Omental fat pad (tissue), 3 donors: ENCODE measurements at regions not wholly inside any gene's neighbourhood (a gene's known extent, or its start where the extent isn't known, plus 50 kb on each side); places are given as distances from the start of the nearest gene placed in this dataset.

ENCODE experiments used
- ATAC-seq: fragments of 150-250 bp; one replicate; pipeline ENCODE4 v1.9.1; 2016; ENCODE audit warnings: mild to moderate bottlenecking, moderate library complexity; ENCODE audit not compliant: low FRiP score
- DNase-seq: peaks from one replicate; pipeline ENCODE4 v3.0.0-alpha.2; 2019; ENCODE audit warnings: low spot score
- TF ChIP-seq, protein P1 (sequence below), 3 donors: fragments of 450-650 bp; IDR thresholded peaks; one replicate each; pipeline ENCODE4 v1.5.1; 2016 to 2017; ENCODE audit warnings: antibody characterized with exemption in 3 of 3, mild to moderate bottlenecking in 3 of 3, moderate library complexity in 2 of 3

DNA sequence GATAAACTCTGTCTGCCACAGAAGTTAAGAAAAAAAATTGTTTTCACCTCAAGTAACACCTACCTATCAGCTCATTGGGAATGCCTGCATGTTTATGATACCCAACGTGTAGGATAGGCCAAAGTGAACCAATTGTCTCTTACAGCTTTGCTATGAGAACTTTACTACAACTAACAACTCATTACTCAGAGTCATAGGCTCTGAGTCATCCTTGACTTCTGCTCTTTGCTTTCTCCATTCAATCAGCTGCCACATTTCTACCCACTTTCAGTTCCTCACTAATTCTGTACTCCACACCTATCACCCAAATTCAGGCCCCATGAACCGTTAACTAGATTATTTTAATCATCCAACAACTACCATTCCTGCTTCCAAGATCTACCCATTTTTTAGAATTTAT lies 843.9 kb downstream of the TUSC7 start:
- DNase-seq: no peak
- TF ChIP-seq, protein P1, sequence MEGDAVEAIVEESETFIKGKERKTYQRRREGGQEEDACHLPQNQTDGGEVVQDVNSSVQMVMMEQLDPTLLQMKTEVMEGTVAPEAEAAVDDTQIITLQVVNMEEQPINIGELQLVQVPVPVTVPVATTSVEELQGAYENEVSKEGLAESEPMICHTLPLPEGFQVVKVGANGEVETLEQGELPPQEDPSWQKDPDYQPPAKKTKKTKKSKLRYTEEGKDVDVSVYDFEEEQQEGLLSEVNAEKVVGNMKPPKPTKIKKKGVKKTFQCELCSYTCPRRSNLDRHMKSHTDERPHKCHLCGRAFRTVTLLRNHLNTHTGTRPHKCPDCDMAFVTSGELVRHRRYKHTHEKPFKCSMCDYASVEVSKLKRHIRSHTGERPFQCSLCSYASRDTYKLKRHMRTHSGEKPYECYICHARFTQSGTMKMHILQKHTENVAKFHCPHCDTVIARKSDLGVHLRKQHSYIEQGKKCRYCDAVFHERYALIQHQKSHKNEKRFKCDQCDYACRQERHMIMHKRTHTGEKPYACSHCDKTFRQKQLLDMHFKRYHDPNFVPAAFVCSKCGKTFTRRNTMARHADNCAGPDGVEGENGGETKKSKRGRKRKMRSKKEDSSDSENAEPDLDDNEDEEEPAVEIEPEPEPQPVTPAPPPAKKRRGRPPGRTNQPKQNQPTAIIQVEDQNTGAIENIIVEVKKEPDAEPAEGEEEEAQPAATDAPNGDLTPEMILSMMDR (IDR thresholded peaks at IDR 0.05): no peak
- peak; percentile 62 for ATAC-seq

DNA sequence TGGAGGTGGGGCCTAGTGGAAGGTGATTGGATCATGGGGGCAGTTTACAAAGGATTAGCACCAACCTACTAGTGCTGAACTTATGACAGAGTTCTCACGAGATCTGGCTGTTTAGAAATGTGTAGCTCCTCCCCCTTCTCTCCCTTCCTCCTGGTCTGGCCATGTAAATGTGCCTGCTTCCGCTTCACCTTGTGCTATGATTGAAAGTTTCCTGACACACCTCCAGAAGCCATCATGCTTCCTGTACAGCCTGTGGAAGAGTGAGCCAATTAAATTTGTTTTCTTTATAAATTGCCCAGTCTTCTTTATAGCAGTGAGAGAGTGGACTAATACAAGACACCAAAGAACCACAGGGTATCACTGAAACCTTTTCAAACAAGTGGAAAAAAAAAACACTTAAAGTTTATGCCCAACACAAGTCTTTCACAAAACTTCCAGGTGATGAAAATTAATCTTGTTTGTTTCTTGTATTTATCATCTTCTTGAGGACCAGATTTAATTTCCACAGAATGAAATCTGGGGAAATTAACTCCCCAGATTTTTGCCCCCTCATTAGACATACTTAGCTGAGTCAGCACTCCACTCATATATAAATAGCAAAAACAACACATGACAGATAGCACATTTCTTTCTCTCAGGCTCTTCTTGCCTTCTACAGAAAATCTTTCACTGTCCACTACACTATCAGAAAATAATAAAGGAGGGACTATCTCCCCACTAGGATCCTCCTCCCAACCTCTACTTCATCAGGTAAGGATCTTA lies 847.2 kb downstream of the TUSC7 start:
- TF ChIP-seq, protein P1 (IDR thresholded peaks at IDR 0.05): no peak
- no peak for ATAC-seq
- no peak for DNase-seq

DNA sequence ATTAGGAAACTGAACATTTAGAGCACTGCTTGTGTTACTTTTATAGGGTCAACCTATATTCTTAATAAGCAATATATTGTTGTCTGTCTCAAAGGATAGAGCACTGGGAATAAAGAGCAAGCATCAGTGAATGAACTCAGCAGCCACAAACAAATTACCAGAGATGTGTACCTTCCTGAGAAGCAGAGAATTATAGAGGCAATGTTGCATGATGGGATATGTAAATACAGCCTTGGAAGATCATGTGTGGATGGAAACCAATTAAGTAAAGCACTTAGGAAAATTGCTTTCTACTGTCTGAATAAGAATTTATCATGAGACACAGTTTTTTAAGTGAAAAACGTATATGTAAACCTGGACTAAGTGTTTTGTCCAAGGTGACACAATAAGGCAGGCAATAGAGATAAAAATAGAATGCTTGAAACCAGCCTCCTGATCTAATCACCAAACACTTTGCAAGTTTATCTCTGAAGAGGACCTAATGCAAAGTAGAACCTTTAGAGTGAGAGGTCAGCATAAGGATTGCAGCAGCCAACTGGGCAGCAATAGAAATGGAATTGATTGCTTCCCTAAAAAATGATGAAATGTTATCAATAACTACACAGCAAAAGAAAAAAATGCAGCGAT lies 848.0 kb downstream of the TUSC7 start:
- ATAC-seq (no peak), DNase-seq (no peak)
- TF ChIP-seq, protein P1 (IDR thresholded peaks at IDR 0.05): no peak

DNA sequence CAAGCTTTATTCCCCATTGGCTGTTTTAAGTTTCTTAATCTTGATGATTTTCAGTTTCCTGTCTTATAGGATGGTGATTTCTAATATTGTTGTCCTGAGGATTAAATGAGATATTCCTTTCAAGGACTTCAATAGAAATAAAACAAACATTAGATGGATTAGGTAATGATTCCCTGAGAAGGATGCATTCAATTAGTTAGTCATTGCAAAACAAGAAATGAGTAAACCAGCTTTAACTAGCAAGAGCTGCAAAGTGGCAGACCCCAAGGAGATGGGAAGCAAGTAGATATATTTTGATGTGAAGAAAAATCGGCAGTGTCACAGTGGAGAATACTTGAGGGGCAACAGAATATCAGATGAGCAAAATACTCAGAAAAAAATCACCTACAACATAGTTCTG lies 849.1 kb downstream of the TUSC7 start:
- ATAC-seq (no peak), DNase-seq (no peak)
- TF ChIP-seq, protein P1 (IDR thresholded peaks at IDR 0.05): no peak

DNA sequence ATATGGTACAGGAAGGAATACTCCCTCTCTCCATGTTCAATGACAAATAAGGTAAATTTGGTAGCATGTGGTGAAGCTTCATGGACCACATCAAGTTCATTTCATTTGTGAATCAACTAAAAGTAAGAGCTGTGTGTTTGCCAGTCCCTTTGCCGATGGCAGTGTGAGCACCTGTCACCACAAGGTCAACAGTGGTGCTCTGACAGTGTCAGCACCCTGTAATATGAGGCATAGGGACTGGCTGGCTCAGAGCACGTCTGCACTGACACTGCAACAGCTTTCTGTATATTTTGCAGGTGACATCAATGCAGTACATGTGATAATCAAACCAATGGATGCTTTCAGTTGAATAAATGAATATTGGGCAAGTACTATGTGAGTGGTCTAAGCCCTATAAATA lies 852.4 kb downstream of the TUSC7 start:
- ATAC-seq (no peak), DNase-seq (no peak)
- TF ChIP-seq, protein P1 (IDR thresholded peaks at IDR 0.05): no peak

DNA sequence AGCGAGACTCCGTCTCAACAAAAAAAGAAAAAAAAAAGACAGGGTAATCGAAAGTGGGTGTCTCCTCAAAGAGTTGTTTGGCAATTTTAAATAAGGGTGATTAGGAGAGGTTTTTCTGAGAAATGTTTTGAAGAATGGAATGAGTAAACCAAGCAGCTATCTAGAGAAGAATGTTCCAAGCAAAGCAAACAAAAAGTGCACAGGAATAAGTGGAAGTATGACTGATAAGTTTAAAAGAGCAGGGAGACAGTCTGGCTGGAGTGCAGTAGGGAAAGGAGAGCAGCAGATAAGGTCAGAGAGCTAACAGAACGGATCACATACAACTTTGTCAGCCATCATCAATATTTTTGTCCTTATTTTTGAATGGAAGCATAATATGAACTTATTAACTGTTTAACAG lies 853.5 kb downstream of the TUSC7 start:
- TF ChIP-seq, protein P1 (IDR thresholded peaks at IDR 0.05): no peak
- ATAC-seq (no peak), DNase-seq (no peak)

DNA sequence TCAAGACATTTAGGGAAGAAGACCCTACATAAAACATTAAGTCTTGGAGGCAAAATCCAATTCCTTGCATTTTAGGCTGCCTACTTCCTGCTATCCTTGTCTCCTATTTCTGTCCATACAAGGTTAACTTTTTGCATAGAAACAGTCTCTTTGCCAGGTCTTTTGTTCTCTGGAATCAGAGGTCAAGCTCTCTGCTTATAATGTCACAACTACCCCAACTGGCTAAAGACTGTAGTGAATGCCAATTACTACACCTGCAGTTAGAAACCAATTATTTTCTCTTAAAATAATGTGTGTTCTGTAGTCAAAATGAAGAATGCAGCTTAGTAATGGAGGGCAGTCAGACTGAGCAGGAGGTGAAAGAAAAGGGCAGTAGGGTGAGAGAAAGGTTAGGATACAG lies 856.2 kb downstream of the TUSC7 start:
- DNase-seq (no peak), ATAC-seq (no peak)
- TF ChIP-seq, protein P1 (IDR thresholded peaks at IDR 0.05): no peak
